VCaP (cell line): ENCODE measurements at regions not wholly inside any gene's neighbourhood (a gene's known extent, or its start where the extent isn't known, plus 50 kb on each side); places are given as distances from the start of the nearest gene placed in this dataset.

Source experiments
- H3K27ac ChIP-seq: fragments of 450-650 bp; 2 replicates; pipeline ENCODE4 v1.5.1; 2017
- CTCF ChIP-seq: fragments of 450-650 bp; conservative IDR thresholded peaks from 2 replicates; pipeline ENCODE4 v1.5.1; 2017; ENCODE audit warnings: mild to moderate bottlenecking, moderate library complexity

DNA sequence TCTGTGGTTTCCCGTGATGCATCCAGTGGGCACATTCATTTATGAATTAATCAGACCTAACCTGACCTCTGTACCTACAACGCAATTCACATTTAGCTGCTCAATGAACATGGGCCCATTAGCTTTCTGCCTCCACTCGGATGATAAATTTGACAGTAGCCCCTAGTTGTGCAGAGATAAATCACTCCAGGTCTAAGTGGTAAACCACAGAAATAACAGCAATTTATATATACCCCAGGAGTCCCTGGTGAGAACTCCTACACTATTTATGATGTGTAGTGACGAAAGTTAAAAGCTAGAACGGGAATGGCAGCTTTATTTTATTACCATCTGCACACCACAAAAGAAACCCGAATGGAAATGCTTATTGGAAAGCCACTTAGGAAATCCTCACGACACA lies 371.5 kb downstream of the HAPSTR1 start:
- H3K27ac ChIP-seq = no peak overlapping the region
- no peak for TF ChIP-seq CTCF

DNA sequence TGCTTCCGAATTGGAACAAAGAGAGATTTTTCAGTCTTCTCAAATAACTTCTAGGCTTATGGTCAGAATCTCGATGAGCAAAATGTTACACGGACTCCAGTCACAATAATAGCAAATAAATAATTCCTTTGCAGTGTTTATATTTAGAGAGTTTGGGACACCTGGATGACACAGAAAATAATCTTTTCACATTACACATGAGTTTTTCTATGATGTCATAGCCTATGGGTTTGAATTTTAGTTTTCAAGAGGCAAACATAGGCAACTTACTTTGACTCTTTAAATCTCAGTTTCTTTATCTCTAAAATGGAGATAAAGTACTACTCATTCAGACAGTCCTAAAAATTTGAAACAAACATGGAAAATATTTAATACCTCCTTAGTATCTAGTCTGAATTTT lies 372.0 kb downstream of the HAPSTR1 start:
- TF ChIP-seq CTCF = no peak
- no peak overlapping the region for H3K27ac ChIP-seq

DNA sequence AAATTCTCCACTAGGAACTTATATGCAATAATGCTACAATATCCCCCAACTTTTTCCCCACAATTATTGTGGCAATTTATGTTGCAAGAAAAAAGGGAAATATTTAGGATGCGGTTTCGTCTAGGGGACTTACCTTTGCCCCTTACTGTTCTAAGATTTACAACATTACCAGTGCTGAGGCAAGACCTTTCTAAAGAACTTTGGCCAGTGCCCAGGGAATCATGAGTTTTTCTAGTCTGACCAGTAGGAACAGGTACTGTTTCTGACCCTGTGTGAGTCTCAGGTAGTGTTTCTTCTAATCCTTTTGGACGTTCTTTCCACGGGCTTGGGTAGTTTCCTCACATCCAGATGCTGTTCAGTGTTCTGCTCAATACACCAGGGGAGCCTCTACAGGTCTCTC lies 373.7 kb downstream of the HAPSTR1 start:
- H3K27ac ChIP-seq = no peak overlapping the region
- TF ChIP-seq CTCF = no peak

- no peak overlapping the region for H3K27ac ChIP-seq
- TF ChIP-seq CTCF = no peak
Observed at GRCh38 chr16:9469512-9469911, 378.1 kb downstream of the HAPSTR1 start.

DNA sequence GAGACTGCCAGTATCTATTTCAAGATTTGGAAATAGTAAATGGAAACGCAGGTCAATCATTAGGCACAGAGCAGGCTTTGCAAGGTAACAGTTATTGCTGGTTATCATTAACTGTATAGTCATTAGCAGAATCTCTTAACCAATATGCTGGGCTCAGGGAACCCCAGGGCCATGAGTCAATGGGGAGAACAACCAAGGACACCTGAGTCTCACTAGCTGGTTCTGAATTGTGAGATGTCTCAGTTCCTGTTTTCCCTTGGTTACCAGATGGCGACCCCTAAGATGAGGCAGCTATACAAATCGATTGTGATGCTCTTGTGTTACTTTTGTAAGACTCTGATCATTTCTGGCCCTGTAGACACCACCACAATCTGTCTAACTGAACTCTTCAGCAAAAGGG lies 385.3 kb downstream of the HAPSTR1 start:
- TF ChIP-seq CTCF = no peak
- H3K27ac ChIP-seq = no peak overlapping the region

GRCh38 chr16:9479008-9479407 lies 387.6 kb downstream of the HAPSTR1 start:
- TF ChIP-seq CTCF = no peak
- no peak overlapping the region for H3K27ac ChIP-seq

- TF ChIP-seq CTCF = no peak
- no peak overlapping the region for H3K27ac ChIP-seq
Observed at GRCh38 chr16:9480503-9480902, 389.1 kb downstream of the HAPSTR1 start.
